NCI-H1417 (cell line): ENCODE measurements at regions not wholly inside any gene's neighbourhood (a gene's known extent, or its start where the extent isn't known, plus 50 kb on each side); places are given as distances from the start of the nearest gene placed in this dataset.

Experiments used
- DNase-seq, 3 experiments: peaks; one replicate each; lab custom pipeline; 2025; lab: John Stamatoyannopoulos, UW

GRCh38 chr20:23932256-23932655, 52.7 kb upstream of the CST5 start:
- DNase-seq: peak in 1 of 3 experiments; percentile 6
